Iris pigment epithelial cell (primary cell): ENCODE measurements at regions not wholly inside any gene's neighbourhood (a gene's known extent, or its start where the extent isn't known, plus 50 kb on each side); places are given as distances from the start of the nearest gene placed in this dataset.

ENCODE experiments used
- DNase-seq: peaks from one replicate; pipeline ENCODE4 v3.0.0-alpha.2; 2011; ENCODE audit warnings: low read depth

- no peak for DNase-seq
Measured at GRCh38 chr14:62087191-62087590, 325.0 kb downstream of the SNAPC1 start.

GRCh38 chr14:62093736-62094135, 331.5 kb downstream of the SNAPC1 start:
- no peak for DNase-seq

- DNase-seq: no peak
Measured at GRCh38 chr14:62097072-62097471, 334.9 kb downstream of the SNAPC1 start.

- no peak for DNase-seq
Measured at GRCh38 chr14:62097824-62098223, 335.6 kb downstream of the SNAPC1 start.

GRCh38 chr14:62098357-62098756, 336.1 kb downstream of the SNAPC1 start:
- no peak for DNase-seq

GRCh38 chr14:62099091-62099490, 336.9 kb downstream of the SNAPC1 start:
- DNase-seq: no peak

- DNase-seq: no peak
Measured at GRCh38 chr14:62101189-62101588, 339.0 kb downstream of the SNAPC1 start.

- no peak for DNase-seq
Measured at GRCh38 chr14:62101673-62102348, 339.6 kb downstream of the SNAPC1 start.

GRCh38 chr14:62102349-62102725, 340.1 kb downstream of the SNAPC1 start:
- DNase-seq: no peak

- no peak for DNase-seq
Measured at GRCh38 chr14:62103464-62103863, 341.2 kb downstream of the SNAPC1 start.

GRCh38 chr14:62110941-62111340, 348.7 kb downstream of the SNAPC1 start:
- no peak for DNase-seq

GRCh38 chr14:62117010-62117750, 355.0 kb downstream of the SNAPC1 start:
- peak; percentile 60 for DNase-seq

GRCh38 chr14:62117751-62118105, 355.5 kb downstream of the SNAPC1 start:
- no peak for DNase-seq

- no peak for DNase-seq
Measured at GRCh38 chr14:62118461-62118860, 356.2 kb downstream of the SNAPC1 start.

- DNase-seq: no peak
Measured at GRCh38 chr14:62118871-62119270, 356.7 kb downstream of the SNAPC1 start.

- no peak for DNase-seq
Measured at GRCh38 chr14:62123961-62124360, 361.7 kb downstream of the SNAPC1 start.

GRCh38 chr14:62125793-62126192, 363.6 kb downstream of the SNAPC1 start:
- no peak for DNase-seq

GRCh38 chr14:62126879-62127478, 364.8 kb downstream of the SNAPC1 start:
- DNase-seq: peak; percentile 59

- DNase-seq: no peak
Measured at GRCh38 chr14:62130441-62130840, 368.2 kb downstream of the SNAPC1 start.

- DNase-seq: no peak
Measured at GRCh38 chr14:62133776-62134550, 371.7 kb downstream of the SNAPC1 start.

- no peak for DNase-seq
Measured at GRCh38 chr14:62138593-62138992, 376.4 kb downstream of the SNAPC1 start.

- no peak for DNase-seq
Measured at GRCh38 chr14:62141139-62141538, 378.9 kb downstream of the SNAPC1 start.

- DNase-seq: peak; percentile 39
Measured at GRCh38 chr14:62143245-62143644, 381.0 kb downstream of the SNAPC1 start.
